ENCODE measurements at regions not wholly inside any gene's neighbourhood (a gene's known extent, or its start where the extent isn't known, plus 50 kb on each side); places are given as distances from the start of the nearest gene placed in this dataset.

DNA sequence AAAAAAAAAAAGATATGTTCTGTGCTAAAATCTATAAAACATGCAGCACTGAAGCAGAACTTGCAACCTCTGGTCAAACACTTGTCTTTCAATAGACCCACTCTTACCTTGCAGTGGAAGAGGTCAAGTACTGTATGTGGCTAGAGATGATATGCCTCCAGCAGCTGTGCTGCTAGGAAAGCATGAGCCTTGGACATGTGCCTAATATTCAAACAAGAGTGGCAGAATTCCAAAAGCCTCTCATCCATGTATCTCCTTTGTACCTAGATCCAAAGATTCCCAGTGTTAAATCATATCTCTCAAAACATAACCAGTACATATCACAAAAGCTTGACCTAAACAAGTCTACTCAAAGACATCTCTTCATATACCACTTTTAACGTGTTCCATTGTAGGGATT lies 105.0 kb upstream of the CPNE8 start:
- no peaks in the 10 kb centered on the region for H3K9me3 Mint-ChIP-seq (ENCODE audit: low read depth, unreplicated experiment)

DNA sequence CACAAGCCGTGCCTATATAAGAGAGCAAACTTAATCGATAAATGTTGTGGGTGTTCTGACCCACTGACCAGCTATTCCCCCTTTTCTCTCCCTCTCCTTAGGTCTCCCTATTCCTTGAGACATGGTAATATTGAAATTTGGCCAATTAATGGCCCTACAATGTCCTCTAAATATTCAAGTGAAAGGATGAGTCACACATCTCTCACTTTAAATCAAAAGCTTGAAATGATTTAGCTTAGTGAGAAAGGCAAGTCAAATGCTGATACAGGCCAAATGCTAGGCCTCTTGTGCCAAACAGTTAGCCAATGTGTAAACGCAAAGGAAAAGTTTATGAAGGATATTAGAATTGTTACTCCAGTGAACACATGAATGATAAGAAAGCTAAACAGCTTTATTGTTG lies 102.2 kb upstream of the CPNE8 start:
- no peaks in the 10 kb centered on the region for H3K36me3 Mint-ChIP-seq (ENCODE audit: insufficient read depth, unreplicated experiment)
- no peaks in the 10 kb centered on the region for H3K9me3 Mint-ChIP-seq (ENCODE audit: low read depth, unreplicated experiment)
- no peaks in the 10 kb centered on the region for H3K27me3 Mint-ChIP-seq (ENCODE audit: unreplicated experiment)
- BruUV-seq (replicated peaks): no TSS peak
- TF ChIP-seq, protein P1, sequence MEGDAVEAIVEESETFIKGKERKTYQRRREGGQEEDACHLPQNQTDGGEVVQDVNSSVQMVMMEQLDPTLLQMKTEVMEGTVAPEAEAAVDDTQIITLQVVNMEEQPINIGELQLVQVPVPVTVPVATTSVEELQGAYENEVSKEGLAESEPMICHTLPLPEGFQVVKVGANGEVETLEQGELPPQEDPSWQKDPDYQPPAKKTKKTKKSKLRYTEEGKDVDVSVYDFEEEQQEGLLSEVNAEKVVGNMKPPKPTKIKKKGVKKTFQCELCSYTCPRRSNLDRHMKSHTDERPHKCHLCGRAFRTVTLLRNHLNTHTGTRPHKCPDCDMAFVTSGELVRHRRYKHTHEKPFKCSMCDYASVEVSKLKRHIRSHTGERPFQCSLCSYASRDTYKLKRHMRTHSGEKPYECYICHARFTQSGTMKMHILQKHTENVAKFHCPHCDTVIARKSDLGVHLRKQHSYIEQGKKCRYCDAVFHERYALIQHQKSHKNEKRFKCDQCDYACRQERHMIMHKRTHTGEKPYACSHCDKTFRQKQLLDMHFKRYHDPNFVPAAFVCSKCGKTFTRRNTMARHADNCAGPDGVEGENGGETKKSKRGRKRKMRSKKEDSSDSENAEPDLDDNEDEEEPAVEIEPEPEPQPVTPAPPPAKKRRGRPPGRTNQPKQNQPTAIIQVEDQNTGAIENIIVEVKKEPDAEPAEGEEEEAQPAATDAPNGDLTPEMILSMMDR (IDR thresholded peaks at IDR 0.05; ENCODE audit: unreplicated experiment): no peak
- no peaks in the 10 kb centered on the region for H3K4me1 Mint-ChIP-seq (ENCODE audit: low read depth, unreplicated experiment)
- intact Hi-C loops (cut with micrococcal nuclease; ENCODE audit: unreplicated experiment): no loop called here
- H3K4me3 Mint-ChIP-seq (ENCODE audit: low read depth, unreplicated experiment): no peak overlapping the region
- CTCF ChIA-PET: no interaction called here
- no peak for DNase-seq
- H3K27ac Mint-ChIP-seq (ENCODE audit: unreplicated experiment): no peak overlapping the region

More for the DNA sequence above, 105.0 kb upstream of the CPNE8 start:
- no peak for DNase-seq
- Mint-ChIP-seq H3K4me1 (ENCODE audit: low read depth, unreplicated experiment) (no peaks in the 10 kb centered on the region), H3K27ac (ENCODE audit: unreplicated experiment) (no peak overlapping the region), H3K4me3 (ENCODE audit: low read depth, unreplicated experiment) (no peak overlapping the region), H3K27me3 (ENCODE audit: unreplicated experiment) (no peaks in the 10 kb centered on the region), H3K36me3 (ENCODE audit: insufficient read depth, unreplicated experiment) (no peaks in the 10 kb centered on the region)
- CTCF ChIA-PET: no interaction called here
- intact Hi-C loops (cut with micrococcal nuclease; ENCODE audit: unreplicated experiment): no loop called here
- TF ChIP-seq, protein P1 (IDR thresholded peaks at IDR 0.05; ENCODE audit: unreplicated experiment): no peak
- no TSS peak for BruUV-seq (replicated peaks)

DNA sequence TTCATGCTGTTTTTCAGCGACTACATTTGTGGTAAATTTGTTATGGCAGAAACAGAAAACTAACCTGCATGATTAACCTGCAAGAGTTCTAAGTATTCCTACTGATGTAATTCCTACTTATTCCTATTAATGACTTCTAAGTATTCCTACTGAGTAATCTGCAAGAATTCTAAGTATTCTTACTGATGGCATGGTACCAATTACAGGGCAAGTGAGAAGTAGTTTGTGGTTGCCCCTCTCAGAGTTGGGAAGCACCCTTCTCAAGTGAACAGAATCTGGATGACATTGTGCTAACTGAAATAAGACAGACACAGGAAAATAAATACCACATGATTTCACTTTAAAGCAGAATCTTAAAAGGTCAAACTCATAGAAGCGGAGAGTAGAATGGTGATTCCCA lies 100.9 kb upstream of the CPNE8 start:
- H3K4me3 Mint-ChIP-seq (ENCODE audit: low read depth, unreplicated experiment): no peak overlapping the region
- TF ChIP-seq, protein P1 (IDR thresholded peaks at IDR 0.05; ENCODE audit: unreplicated experiment): no peak
- no peak for DNase-seq
- no peak overlapping the region for H3K27ac Mint-ChIP-seq (ENCODE audit: unreplicated experiment)
- intact Hi-C loops (cut with micrococcal nuclease; ENCODE audit: unreplicated experiment): no loop called here
- no peaks in the 10 kb centered on the region for H3K9me3 Mint-ChIP-seq (ENCODE audit: low read depth, unreplicated experiment)
- no peaks in the 10 kb centered on the region for H3K27me3 Mint-ChIP-seq (ENCODE audit: unreplicated experiment)
- no TSS peak for BruUV-seq (replicated peaks)
- no peaks in the 10 kb centered on the region for H3K4me1 Mint-ChIP-seq (ENCODE audit: low read depth, unreplicated experiment)
- CTCF ChIA-PET: no interaction called here
- no peaks in the 10 kb centered on the region for H3K36me3 Mint-ChIP-seq (ENCODE audit: insufficient read depth, unreplicated experiment)

DNA sequence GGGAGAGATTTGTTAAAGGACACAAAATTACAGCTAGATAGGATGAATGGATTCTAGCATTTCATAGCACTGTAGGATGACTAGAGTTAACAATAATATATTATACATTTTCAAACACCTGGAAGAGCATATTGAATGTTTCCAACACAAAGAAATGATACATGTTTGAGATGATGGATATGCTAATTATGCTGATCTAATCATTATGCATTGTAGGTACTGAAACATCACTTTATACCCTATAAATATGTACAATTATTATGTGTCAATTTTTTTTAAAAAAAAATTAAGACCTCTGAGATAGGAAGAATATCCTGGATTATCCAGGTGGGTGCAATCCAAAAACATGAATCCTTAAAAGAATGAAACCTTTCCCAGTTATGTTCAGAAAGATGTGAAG lies 100.3 kb upstream of the CPNE8 start:
- intact Hi-C loops (cut with micrococcal nuclease; ENCODE audit: unreplicated experiment): no loop called here
- Mint-ChIP-seq H3K9me3 (ENCODE audit: low read depth, unreplicated experiment) (no peaks in the 10 kb centered on the region), H3K4me3 (ENCODE audit: low read depth, unreplicated experiment) (no peak overlapping the region)

More for the DNA sequence above, 100.3 kb upstream of the CPNE8 start:
- TF ChIP-seq, protein P1 (IDR thresholded peaks at IDR 0.05; ENCODE audit: unreplicated experiment): no peak
- DNase-seq: no peak
- BruUV-seq (replicated peaks): no TSS peak
- Mint-ChIP-seq H3K4me1 (ENCODE audit: low read depth, unreplicated experiment) (no peaks in the 10 kb centered on the region), H3K36me3 (ENCODE audit: insufficient read depth, unreplicated experiment) (no peaks in the 10 kb centered on the region), H3K27me3 (ENCODE audit: unreplicated experiment) (no peaks in the 10 kb centered on the region), H3K27ac (ENCODE audit: unreplicated experiment) (no peak overlapping the region)
- CTCF ChIA-PET: no interaction called here

Data from Calu3 (cell line).